B cell (primary cell): ENCODE measurements at regions not wholly inside any gene's neighbourhood (a gene's known extent, or its start where the extent isn't known, plus 50 kb on each side); places are given as distances from the start of the nearest gene placed in this dataset.

Source experiments
- CTCF ChIP-seq: fragments of 200-600 bp; IDR thresholded peaks from one replicate; pipeline ENCODE4 v1.8.0; 2022; ENCODE audit warnings: antibody characterized with exemption, mild to moderate bottlenecking
- EZH2 ChIP-seq: IDR thresholded peaks from 2 replicates; pipeline ENCODE4 v1.6.1; 2012; ENCODE audit warnings: borderline replicate concordance, low read depth, mild to moderate bottlenecking, moderate library complexity, low read length; ENCODE audit not compliant: insufficient read depth, poor library complexity, severe bottlenecking

GRCh38 chr20:41927655-41928054 is 309.5 kb upstream of the CHD6 start:
- TF ChIP-seq CTCF, result no peak
- TF ChIP-seq EZH2, result no peak
